Hepatocyte (in vitro differentiated cells): ENCODE measurements at regions not wholly inside any gene's neighbourhood (a gene's known extent, or its start where the extent isn't known, plus 50 kb on each side); places are given as distances from the start of the nearest gene placed in this dataset.
A peak's percentile ranks its signal among the peaks of the same experiment; 100 is the strongest.

Source experiments
- DNase-seq: peaks from one replicate; pipeline ENCODE4 v3.0.0-alpha.2; 2016; ENCODE audit warnings: low spot score
- H2AFZ ChIP-seq: fragments of 200-600 bp; sonication (generic); 2 replicates; pipeline ENCODE4 v1.6.0; 2016; ENCODE audit warnings: antibody characterized with exemption, mild to moderate bottlenecking
- H3K27ac ChIP-seq: fragments of 200-600 bp; sonication (generic); 2 replicates; pipeline ENCODE4 v1.5.1; 2016; ENCODE audit warnings: mild to moderate bottlenecking
- H3K27me3 ChIP-seq: fragments of 200-600 bp; sonication (generic); 2 replicates; pipeline ENCODE4 v1.6.1; 2016
- H3K36me3 ChIP-seq: fragments of 200-600 bp; sonication (generic); replicated peaks from 2 replicates; pipeline ENCODE4 v1.5.1; 2016; ENCODE audit warnings: low read depth; ENCODE audit not compliant: insufficient read depth
- H3K4me1 ChIP-seq: fragments of 200-600 bp; sonication (generic); 2 replicates; pipeline ENCODE4 v1.5.1; 2016; ENCODE audit warnings: mild to moderate bottlenecking, moderate library complexity; ENCODE audit not compliant: insufficient read depth
- H3K4me2 ChIP-seq: fragments of 200-600 bp; sonication (generic); 2 replicates; pipeline ENCODE4 v1.6.0; 2016
- H3K4me3 ChIP-seq: fragments of 200-600 bp; sonication (generic); 2 replicates; pipeline ENCODE4 v1.5.1; 2016; ENCODE audit warnings: mild to moderate bottlenecking
- H3K79me2 ChIP-seq: fragments of 200-600 bp; sonication (generic); 2 replicates; pipeline ENCODE4 v1.6.0; 2017; ENCODE audit warnings: mild to moderate bottlenecking
- H3K9me2 ChIP-seq: fragments of 200-600 bp; sonication (generic); replicated peaks from 2 replicates; pipeline ENCODE4 v1.6.0; 2017; ENCODE audit warnings: mild to moderate bottlenecking; ENCODE audit not compliant: insufficient read depth
- H3K9me3 ChIP-seq: fragments of 200-600 bp; sonication (generic); 2 replicates; pipeline ENCODE4 v1.5.1; 2016; ENCODE audit warnings: low read depth, mild to moderate bottlenecking
- H4K20me1 ChIP-seq: fragments of 200-600 bp; sonication (generic); 2 replicates; pipeline ENCODE4 v1.6.0; 2016; ENCODE audit warnings: mild to moderate bottlenecking; ENCODE audit not compliant: insufficient read depth, poor library complexity, severe bottlenecking
- CTCF ChIP-seq: fragments of 200-600 bp; sonication (generic); IDR thresholded peaks from 2 replicates; pipeline ENCODE4 v1.5.1; 2016; ENCODE audit warnings: antibody characterized with exemption, mild to moderate bottlenecking; ENCODE audit not compliant: poor library complexity
- EZH2 ChIP-seq: fragments of 200-600 bp; sonication (generic); IDR thresholded peaks from 2 replicates; pipeline ENCODE4 v1.6.1; 2016; ENCODE audit warnings: antibody characterized with exemption, mild to moderate bottlenecking, borderline replicate concordance
- EZH2phosphoT487 ChIP-seq: fragments of 200-600 bp; sonication (generic); IDR thresholded peaks from one replicate; pipeline ENCODE4 v1.6.1; 2018; ENCODE audit warnings: antibody characterized with exemption, mild to moderate bottlenecking, low read depth, moderate library complexity; ENCODE audit not compliant: unreplicated experiment, severe bottlenecking
- WGBS: methylation state at CpG from one replicate; pipeline ENCODE4 v1.1.6; 2016; ENCODE audit warnings: low lambda C conversion rate; ENCODE audit errors: missing lambda C conversion rate; 5-methylcytosine and 5-hydroxymethylcytosine counted together

DNA sequence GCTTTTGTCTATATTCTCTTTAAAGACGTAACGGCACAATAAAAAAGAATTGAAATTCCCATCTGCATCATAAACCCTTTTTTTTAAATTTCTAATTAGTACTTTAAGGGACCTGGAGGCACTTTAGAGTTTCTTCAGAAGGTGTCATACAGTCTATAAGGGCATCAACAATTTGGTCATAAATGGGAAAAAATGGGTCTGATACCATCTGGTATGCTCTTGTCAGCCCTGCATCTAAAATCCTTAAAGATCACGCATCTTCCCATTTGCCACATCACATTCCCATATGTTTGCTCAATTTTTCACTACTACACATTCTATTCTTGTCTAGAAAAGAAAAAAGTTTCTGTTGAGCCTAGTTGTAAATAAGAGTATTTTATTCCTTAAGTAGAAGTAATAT, 53.8 kb downstream of the COX7C start:
- Histone ChIP-seq H3K27me3 (peaks cover 4% of the 10 kb centered on the region), H3K4me1 (no peaks in the 10 kb centered on the region), H4K20me1 (no peaks in the 10 kb centered on the region), H3K4me3 (no peak overlapping the region), H3K36me3 (no peaks in the 10 kb centered on the region), H2AFZ (no peak overlapping the region), H3K9me2 (no peaks in the 10 kb centered on the region), H3K4me2 (no peak overlapping the region), H3K9me3 (no peaks in the 10 kb centered on the region), H3K79me2 (no peaks in the 10 kb centered on the region), H3K27ac (no peak overlapping the region)
- 97% methylated on average over 3 of the region's 3 CpGs for WGBS
- TF ChIP-seq CTCF: no peak
- TF ChIP-seq EZH2phosphoT487: no peak
- no peak for TF ChIP-seq EZH2
- DNase-seq: no peak

GRCh38 chr5:86674069-86674468, 56.3 kb downstream of the COX7C start:
- H3K9me2 ChIP-seq: no peaks in the 10 kb centered on the region
- no peaks in the 10 kb centered on the region for H3K79me2 ChIP-seq
- no peaks in the 10 kb centered on the region for H3K9me3 ChIP-seq
- H3K4me1 ChIP-seq: no peaks in the 10 kb centered on the region
- H3K4me3 ChIP-seq: no peak overlapping the region
- H3K27ac ChIP-seq: no peak overlapping the region
- H2AFZ ChIP-seq: no peak overlapping the region
- H3K36me3 ChIP-seq: no peaks in the 10 kb centered on the region
- DNase-seq: no peak
- H4K20me1 ChIP-seq: no peaks in the 10 kb centered on the region
- 86% methylated on average over 4 of the region's 4 CpGs for WGBS
- H3K4me2 ChIP-seq: no peak overlapping the region
- H3K27me3 ChIP-seq: peaks cover 4% of the 10 kb centered on the region
- TF ChIP-seq EZH2phosphoT487 (no peak), CTCF (no peak), EZH2 (no peak)

DNA sequence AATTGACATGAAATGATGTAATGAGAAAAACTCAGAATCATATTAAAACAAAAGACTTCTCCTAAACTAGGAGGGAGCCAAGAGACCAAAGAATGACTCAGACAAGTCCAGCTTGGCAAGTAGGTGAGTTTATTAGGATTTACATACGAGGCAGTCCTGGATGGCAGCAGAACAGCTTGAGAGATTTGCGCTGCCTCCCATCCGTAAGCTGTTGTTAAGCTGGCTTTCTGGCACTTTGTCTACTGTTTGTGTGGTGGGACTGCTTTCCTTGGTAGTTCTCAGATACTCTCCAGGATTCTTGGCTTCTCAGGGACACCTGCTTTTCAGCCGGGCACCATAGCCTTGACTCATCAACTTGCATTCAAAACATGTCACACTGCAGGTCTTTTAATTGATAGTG, 57.6 kb downstream of the COX7C start:
- no peak overlapping the region for H3K27ac ChIP-seq
- no peaks in the 10 kb centered on the region for H4K20me1 ChIP-seq
- no peak overlapping the region for H3K4me3 ChIP-seq
- H3K36me3 ChIP-seq: no peaks in the 10 kb centered on the region
- no peaks in the 10 kb centered on the region for H3K4me1 ChIP-seq
- no peaks in the 10 kb centered on the region for H3K79me2 ChIP-seq
- H3K4me2 ChIP-seq: no peak overlapping the region
- 81% methylated on average over 4 of the region's 4 CpGs for whole genome bisulfite sequencing
- no peaks in the 10 kb centered on the region for H3K9me2 ChIP-seq
- TF ChIP-seq CTCF: no peak
- TF ChIP-seq EZH2: no peak
- TF ChIP-seq EZH2phosphoT487: no peak
- peaks cover 4% of the 10 kb centered on the region for H3K27me3 ChIP-seq
- no peaks in the 10 kb centered on the region for H3K9me3 ChIP-seq
- no peak for DNase-seq
- H2AFZ ChIP-seq: no peak overlapping the region

GRCh38 chr5:86679529-86679928, 61.8 kb downstream of the COX7C start:
- no peaks in the 10 kb centered on the region for H3K79me2 ChIP-seq
- H3K9me2 ChIP-seq: no peaks in the 10 kb centered on the region
- H3K4me1 ChIP-seq: no peaks in the 10 kb centered on the region
- no peaks in the 10 kb centered on the region for H4K20me1 ChIP-seq
- no peaks in the 10 kb centered on the region for H3K36me3 ChIP-seq
- TF ChIP-seq EZH2 (no peak), CTCF (peak; percentile 64)
- peak; percentile 73 for DNase-seq
- no peaks in the 10 kb centered on the region for H3K9me3 ChIP-seq
- no peak overlapping the region for H3K4me2 ChIP-seq
- 3% methylated on average over 1 of the region's 1 CpG for WGBS
- no peak overlapping the region for H3K4me3 ChIP-seq
- H3K27me3 ChIP-seq: no peaks in the 10 kb centered on the region
- no peak overlapping the region for H2AFZ ChIP-seq
- no peak overlapping the region for H3K27ac ChIP-seq
